Cerebellar nuclear complex (tissue), 1 donor: ENCODE measurements at regions not wholly inside any gene's neighbourhood (a gene's known extent, or its start where the extent isn't known, plus 50 kb on each side); places are given as distances from the start of the nearest gene placed in this dataset.

Experiments used
- DNase-seq, 2 experiments: peaks; one replicate each; lab custom pipeline; 2025; lab: John Stamatoyannopoulos, UW

GRCh38 chr2:105571445-105571987 is 172.7 kb upstream of the FHL2 start:
- DNase-seq = no peak

GRCh38 chr2:105570757-105571156 is 171.9 kb upstream of the FHL2 start:
- no peak for DNase-seq

- DNase-seq = no peak
These were observed 171.5 kb upstream of the FHL2 start for GRCh38 chr2:105570326-105570725.

DNA sequence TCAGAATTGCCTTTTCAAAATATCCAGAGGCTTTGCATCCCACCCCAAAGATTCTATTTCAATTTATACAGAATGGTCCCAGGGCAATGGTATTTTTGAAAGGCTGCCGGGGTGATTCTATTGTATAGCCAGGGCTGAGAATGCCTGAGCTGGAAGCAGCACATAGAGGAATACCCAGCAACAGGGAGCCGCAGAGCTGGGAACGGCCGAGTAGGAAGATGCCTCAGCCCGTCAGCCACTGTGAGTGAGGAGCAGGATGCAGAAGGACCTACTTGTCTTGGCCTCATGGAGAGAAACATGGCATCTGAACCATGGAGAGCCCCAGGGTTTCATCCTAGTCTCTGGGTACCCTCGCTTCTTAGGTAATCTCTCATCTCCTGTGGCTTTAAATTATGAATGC is 170.8 kb upstream of the FHL2 start:
- no peak for DNase-seq

GRCh38 chr2:105567996-105568494 is 169.2 kb upstream of the FHL2 start:
- DNase-seq = no peak

- no peak for DNase-seq
These were observed 164.3 kb upstream of the FHL2 start for GRCh38 chr2:105563000-105563719.

DNA sequence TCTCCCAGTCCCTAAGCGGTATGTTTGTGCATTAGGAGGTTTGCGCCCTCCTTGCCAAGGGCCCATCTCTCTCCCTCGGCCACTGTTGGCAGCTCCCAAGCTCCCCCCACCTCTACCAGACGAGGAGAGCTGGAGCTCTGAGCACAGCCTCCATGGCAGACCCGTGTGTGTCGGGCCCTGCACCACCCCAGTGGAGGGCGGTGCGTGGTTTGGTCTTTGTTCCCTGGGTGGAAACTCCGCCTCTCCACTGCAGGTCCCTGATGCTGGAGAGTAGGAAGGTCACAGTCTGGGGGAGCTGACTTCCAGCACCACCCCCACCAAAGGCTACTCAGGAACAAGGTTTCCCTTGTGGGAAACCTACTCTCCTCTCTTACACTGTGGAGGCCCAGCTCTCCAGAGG is 162.6 kb upstream of the FHL2 start:
- no peak for DNase-seq

- no peak for DNase-seq
These were observed 161.3 kb upstream of the FHL2 start for GRCh38 chr2:105560157-105560556.

DNA sequence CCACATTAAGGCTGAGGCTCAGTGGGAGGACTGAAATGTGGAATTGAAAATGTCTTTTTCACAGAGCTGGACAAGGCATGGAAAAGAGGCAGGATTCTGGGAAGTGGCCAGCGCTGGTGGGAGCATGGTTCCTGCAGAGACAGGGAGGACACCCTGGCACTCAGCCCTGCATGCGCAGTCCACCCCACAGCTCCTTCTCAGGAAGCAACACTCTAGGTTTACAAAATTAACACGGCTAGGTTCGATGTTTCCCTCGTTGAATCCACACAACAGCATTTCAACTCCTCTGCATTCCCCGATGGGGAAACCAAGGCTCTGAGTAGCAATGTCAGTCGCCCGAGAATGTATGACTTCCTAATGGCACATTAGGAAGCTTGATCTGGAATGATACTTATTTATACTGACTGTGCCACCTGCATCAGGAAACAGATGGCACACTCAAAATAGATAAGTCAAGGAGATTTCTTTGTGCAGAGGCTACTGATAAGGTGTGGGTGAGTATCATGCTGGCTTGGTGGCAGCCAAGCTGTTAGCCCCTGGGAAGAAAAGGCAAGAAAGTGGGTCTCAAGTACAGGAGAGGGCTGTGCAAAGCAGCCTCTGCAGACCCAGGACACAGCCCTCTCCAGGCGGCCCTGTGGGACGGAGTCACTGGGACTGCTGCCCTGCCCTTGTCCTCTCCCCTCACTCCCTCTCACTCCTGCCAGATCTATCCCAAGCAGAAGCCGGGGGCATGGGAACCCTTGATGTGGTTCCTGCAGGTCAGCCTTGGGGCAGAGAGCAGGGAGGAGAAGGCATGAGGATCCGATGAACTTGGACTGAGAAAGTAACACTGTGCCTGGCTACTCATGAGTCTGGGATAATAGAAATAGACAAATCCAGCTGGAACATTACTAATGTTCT is 158.4 kb upstream of the FHL2 start:
- DNase-seq = peak; percentile 53 to 94

- DNase-seq = no peak
These were observed 157.5 kb upstream of the FHL2 start for GRCh38 chr2:105556366-105556765.

- no peak for DNase-seq
These were observed 155.4 kb upstream of the FHL2 start for GRCh38 chr2:105554235-105554634.

- DNase-seq = no peak
These were observed 154.8 kb upstream of the FHL2 start for GRCh38 chr2:105553538-105554196.

GRCh38 chr2:105546628-105546974 is 147.8 kb upstream of the FHL2 start:
- no peak for DNase-seq

DNA sequence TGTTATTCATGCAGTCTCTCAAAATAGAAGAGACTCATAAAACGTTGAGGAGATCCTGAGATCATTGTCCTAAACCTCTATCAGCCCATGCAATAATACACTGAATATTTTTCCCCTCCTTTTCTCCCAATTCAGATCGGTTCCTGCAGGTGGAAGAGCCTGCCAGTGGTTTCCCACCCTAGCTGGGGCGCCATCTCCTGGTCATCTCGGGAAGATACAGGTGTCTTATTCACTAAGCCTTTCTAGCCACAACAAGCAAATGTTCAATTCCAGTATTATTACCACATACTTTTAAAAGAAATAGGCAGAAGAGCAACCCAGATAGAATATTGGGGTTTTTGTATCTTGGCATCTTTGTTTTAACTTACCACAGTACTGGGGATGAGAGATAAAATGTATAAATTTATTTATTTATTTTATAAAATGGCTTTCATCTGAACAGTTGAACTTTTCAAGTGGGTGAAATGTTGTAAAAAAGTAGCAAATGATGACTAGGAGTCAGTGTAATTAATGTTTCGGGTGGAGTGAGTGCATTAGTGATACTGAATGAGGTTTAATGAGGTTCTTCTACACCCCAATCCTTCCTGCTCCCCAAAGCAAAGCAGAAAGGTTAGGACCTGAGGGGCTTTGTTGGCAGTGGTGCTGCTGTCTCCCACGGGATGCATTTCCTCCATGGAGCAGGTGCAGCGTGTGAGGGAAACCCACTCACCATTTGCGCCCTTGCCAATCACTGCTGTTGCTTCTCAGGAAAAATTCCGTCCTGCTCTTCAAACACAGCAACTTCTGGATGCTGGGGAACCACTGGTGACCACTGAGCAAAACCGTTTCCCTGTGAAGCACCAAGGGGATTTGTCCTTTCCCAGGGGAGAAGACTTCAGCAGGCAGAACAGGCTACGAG is 147.1 kb upstream of the FHL2 start:
- peak in 1 of 2 experiments; percentile 69 for DNase-seq

DNA sequence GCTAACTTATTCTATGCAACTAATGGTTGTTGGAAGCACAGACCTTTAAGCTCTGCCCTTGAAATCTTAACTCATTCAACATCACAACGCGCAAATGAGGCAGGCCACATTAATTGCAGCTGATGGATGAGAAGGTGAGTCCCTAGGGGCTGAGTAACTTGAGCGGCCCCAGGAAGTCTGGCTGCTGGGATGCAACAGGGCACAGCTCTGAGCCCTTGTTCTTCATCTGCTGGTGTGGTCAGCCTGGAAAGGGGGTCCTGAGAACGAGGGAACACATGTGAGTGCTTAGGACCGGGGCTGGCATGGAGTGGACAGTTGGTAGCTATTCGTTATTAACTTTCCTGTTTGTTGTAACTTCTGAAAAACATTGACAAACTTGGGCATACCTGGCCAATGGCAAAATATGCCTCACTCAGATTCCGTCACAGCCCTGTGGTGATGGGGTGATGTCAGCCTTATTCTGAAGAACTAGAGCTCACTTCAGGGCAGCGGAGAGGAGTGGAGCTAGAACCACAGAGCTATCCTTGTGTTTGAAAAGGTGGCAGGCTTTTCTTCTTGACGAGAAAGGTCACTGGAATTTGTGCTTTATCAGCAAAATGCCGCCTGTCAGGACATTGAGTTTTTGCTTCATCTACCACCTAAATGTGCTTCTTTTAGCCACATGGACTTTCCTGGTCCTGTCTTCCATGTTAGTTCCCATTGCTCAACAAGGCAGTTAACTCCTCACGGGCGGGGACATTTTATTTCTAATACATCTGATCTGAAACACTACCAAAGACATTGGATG is 145.9 kb upstream of the FHL2 start:
- DNase-seq = no peak

DNA sequence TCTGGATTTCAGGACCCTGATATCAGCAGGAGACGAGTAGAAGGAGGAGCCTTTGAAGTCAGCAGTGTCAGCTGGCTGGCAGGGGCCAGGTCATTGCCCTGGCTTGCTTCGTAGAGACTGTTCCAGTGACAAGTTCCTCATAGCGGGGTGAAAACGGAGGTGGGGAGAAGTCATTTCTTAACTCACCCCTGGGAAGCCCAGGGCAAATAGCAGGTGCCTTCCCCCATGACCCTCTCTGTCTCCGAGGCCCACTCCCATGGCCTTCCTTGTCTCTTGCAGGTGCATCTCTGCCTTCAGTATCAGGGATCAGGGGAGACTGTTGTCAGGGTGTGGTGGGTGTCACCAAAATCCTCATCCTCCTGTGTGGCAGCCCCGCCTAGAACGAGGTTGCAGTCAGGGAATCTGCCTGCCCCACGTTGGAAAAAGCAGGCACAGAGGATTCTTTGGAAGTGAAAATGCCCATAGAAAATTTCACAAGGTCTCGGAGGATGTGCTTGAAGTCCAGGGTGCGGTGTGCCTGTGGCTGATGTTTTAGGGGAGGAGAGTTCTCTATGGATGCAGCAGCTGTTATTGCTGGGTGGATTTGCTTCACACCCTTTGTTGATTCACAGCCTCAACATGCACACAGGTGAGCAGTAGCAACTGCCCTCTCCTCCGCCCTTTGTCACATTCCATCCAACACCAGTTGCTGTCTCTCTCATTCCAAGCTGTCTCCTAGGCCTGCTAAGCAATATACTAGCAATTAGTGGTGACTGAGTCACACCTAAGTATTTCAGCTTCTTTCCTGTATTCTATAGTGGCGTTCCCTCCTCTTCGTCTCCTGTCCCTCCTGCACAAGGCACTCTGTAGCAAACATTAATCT is 142.6 kb upstream of the FHL2 start:
- no peak for DNase-seq

GRCh38 chr2:105540642-105541041 is 141.8 kb upstream of the FHL2 start:
- no peak for DNase-seq

GRCh38 chr2:105539331-105539730 is 140.5 kb upstream of the FHL2 start:
- DNase-seq = no peak

DNA sequence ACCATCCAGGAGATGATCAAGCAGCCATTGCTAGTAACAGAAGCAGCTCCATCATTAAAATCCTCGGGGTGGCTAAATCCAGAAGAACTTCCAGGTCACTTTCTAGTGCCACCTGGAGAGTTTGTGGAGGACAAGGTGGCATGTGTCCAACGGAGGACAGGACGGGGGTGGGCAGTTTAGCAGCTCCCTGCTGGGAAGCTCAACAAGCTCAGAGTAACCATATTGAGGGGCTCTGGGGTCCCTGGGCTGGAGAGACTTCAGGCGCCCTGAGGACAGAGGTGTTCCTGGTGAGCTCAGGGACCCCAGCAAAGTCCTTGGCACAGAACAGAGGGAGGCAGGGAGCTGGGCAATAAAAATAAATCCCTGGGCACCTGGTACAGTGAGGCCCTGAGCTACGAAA is 140.0 kb upstream of the FHL2 start:
- no peak for DNase-seq

DNA sequence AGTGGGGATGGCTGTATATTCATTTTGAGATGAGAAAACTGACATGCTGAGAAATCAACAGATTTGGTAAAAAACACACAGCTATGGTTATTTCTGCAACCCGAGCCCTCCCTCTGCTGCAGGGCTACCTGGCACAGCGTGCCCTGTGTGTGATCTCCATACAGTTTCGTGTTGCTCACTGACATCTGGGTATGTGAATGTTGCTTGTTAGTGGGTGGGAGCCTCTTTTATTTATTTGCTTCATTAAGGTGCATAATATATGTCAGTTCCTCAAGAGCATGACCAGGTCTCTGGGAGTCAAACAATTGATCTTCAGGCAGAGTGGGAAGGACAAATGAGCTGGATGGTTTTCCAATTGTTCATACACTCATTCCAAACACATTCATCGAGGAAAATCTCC is 139.1 kb upstream of the FHL2 start:
- DNase-seq = no peak
